ENCODE measurements at regions not wholly inside any gene's neighbourhood (a gene's known extent, or its start where the extent isn't known, plus 50 kb on each side); places are given as distances from the start of the nearest gene placed in this dataset.

GRCh38 chr11:79742176-79742575 lies 301.3 kb upstream of the TENM4 start:
- TF ChIP-seq, protein P1, sequence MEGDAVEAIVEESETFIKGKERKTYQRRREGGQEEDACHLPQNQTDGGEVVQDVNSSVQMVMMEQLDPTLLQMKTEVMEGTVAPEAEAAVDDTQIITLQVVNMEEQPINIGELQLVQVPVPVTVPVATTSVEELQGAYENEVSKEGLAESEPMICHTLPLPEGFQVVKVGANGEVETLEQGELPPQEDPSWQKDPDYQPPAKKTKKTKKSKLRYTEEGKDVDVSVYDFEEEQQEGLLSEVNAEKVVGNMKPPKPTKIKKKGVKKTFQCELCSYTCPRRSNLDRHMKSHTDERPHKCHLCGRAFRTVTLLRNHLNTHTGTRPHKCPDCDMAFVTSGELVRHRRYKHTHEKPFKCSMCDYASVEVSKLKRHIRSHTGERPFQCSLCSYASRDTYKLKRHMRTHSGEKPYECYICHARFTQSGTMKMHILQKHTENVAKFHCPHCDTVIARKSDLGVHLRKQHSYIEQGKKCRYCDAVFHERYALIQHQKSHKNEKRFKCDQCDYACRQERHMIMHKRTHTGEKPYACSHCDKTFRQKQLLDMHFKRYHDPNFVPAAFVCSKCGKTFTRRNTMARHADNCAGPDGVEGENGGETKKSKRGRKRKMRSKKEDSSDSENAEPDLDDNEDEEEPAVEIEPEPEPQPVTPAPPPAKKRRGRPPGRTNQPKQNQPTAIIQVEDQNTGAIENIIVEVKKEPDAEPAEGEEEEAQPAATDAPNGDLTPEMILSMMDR (IDR thresholded peaks at IDR 0.05; ENCODE audit: low read length), result no peak
- TF ChIP-seq EZH2 (IDR thresholded peaks at IDR 0.05; ENCODE audit: borderline replicate concordance, low read length), result no peak

Data from OCI-LY1 (cell line).